ENCODE measurements at regions not wholly inside any gene's neighbourhood (a gene's known extent, or its start where the extent isn't known, plus 50 kb on each side); places are given as distances from the start of the nearest gene placed in this dataset.
"Not testable (repeated sequence)": the region's sequence is repeated elsewhere in the genome, so short reads cannot be mapped to it uniquely, and the experiment has no call there.

DNA sequence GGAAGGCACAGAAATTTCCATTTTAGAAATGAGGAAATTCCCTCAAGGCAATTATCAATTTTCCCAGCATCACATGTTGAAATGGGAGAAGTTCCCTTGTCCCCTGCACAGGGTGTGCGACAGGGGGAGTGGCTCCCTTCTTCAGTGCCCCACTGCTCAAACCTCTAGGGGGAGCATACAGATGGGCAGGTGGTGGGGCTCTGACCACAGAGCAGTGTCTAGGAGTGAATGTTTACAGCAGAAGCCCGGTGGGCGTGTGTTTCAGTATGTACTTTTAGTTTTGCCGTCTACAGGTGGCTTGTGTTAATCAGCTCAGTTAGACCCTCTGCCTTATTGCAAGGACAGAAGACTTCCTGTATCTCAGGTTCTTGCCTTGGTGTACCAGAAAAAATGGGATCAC is 493.7 kb upstream of the PLXNA2 start:
- peaks cover 6% of the 10 kb centered on the region for H3K4me1 Mint-ChIP-seq (ENCODE audit: low read depth)
- H3K27me3 Mint-ChIP-seq, result peaks cover 6% of the 10 kb centered on the region
- no peak overlapping the region for H3K27ac Mint-ChIP-seq
- H3K9me3 Mint-ChIP-seq, result no peaks in the 10 kb centered on the region
- no peak overlapping the region for H3K4me3 Mint-ChIP-seq
- H3K36me3 Mint-ChIP-seq (ENCODE audit: low read depth), result no peaks in the 10 kb centered on the region

DNA sequence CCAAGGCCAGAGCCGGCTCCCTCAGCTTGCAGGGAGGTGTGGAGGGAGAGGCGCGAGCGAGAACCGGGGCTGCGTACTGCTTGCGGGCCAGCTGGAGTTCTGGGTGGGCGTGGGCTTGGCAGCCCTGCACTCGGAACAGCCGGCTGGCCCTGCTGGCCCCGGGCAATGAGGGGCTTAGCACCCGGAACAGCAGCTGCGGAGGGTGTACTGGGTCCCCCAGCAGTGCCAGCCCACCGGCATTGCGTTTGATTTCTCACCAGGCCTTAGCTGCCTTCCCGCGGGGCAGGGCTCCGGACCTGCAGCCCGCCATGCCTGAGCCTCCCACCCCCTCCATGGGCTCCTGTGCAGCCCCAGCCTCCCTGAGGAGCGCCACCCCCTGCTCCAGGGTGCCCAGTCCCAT is 495.5 kb upstream of the PLXNA2 start:
- H3K27me3 Mint-ChIP-seq; H3K9me3 Mint-ChIP-seq; H3K4me1 Mint-ChIP-seq (ENCODE audit: low read depth); H3K4me3 Mint-ChIP-seq; H3K27ac Mint-ChIP-seq; H3K36me3 Mint-ChIP-seq (ENCODE audit: low read depth): not testable (repeated sequence)

DNA sequence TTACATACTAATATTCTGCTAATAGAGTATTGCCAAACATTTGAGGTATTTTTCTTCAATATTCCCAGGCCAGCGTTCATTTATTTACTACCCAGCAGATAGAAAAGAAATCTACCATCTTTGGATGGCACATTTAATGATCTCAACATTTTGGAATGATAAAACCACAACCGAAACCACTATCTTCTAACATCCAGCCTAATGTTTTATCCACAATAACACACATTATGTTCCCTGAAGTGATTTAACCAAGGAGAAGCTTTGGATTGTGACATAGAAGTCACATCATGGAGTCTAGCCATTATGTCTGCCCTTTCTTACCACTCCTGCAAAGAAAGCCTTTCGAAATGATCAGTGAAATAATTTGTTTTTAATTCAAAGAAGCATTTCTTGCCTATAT is 497.1 kb upstream of the PLXNA2 start:
- Mint-ChIP-seq H3K27me3 (no peaks in the 10 kb centered on the region), H3K27ac (no peak overlapping the region), H3K4me1 (ENCODE audit: low read depth) (no peaks in the 10 kb centered on the region), H3K4me3 (no peak overlapping the region), H3K9me3 (peaks cover 4% of the 10 kb centered on the region), H3K36me3 (ENCODE audit: low read depth) (no peaks in the 10 kb centered on the region)

DNA sequence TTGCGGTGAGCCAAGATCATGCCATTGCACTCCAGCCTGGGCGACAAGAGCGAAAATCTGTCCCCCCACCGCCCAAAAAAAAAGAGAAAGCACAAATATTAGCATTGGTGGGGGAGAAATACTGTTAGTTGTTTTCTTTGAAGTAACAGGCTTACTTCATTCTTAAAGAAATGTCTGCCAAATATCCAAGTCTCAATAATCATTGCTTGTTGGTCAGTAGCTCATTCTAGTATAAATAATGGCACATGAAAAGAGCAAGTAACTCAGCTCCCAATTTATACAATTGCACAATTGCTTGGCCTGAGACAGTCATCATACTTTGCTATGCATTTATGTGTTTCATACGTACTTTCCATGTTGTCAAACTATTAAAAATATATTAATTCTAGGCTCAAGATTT is 499.2 kb upstream of the PLXNA2 start:
- Mint-ChIP-seq H3K4me3 (no peak overlapping the region), H3K9me3 (peaks cover 4% of the 10 kb centered on the region), H3K4me1 (ENCODE audit: low read depth) (no peaks in the 10 kb centered on the region), H3K36me3 (ENCODE audit: low read depth) (no peaks in the 10 kb centered on the region), H3K27me3 (peaks cover 4% of the 10 kb centered on the region), H3K27ac (no peak overlapping the region)

DNA sequence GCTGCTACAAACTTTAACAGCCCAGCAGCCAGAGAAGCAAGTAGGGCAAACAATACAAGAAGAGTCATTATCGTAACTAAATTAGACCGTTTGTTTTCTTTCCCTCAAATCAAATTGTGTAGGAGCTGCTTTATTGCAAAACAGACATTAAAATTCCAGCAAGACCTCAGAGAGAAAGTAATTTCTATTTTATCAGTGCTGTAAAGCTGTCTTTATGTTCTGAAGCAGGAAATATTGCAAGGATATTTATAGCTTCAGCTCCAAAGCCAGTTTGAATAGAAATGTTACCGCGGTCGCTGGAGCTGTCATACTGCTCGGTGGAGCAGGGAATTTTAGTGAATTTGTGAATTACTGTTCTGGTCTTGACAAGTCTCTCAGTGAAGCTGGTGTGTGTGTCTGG is 503.8 kb upstream of the PLXNA2 start:
- Mint-ChIP-seq H3K36me3 (ENCODE audit: low read depth) (no peaks in the 10 kb centered on the region), H3K27ac (no peak overlapping the region), H3K9me3 (peaks cover 4% of the 10 kb centered on the region), H3K4me3 (no peak overlapping the region), H3K27me3 (peaks cover 4% of the 10 kb centered on the region), H3K4me1 (ENCODE audit: low read depth) (no peaks in the 10 kb centered on the region)

DNA sequence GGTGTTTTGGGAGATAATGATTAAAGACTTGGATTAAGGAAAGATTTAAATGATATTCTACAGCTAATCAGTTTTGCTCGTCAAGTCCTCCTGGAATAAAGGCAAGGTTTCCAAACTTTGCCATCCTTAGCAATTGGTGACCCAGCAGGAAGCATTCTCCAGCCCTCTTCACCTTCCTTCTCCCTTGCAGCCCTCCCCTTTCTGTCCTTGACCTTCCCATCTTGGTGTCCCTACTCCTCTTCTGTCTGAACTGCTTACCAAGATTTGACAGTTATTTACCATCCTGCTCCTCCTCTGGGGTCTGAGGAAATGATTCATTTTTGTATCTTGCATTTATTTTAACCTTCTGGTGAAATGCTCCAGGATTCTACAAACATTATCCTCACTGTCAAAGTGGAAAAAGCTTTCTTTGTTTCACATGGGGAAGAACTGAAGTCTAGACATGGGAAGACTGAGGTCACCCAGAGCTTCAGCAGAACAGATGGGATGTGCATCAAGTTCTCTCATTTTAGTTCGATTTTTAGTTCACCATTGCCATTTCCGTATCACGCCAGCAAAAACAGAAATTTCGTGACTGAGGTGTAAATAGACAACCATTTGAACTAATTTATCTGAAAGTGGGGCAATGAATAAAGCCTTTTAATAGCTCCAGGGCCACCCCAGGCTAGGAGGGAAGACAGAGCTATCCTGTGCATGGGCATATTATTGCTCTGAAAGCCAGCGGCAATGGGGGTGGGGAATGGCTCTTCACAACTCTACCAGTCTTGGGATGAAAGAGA is 504.4 kb upstream of the PLXNA2 start:
- Mint-ChIP-seq H3K4me1 (ENCODE audit: low read depth) (no peaks in the 10 kb centered on the region), H3K27ac (no peak overlapping the region), H3K9me3 (peaks cover 4% of the 10 kb centered on the region), H3K27me3 (peaks cover 4% of the 10 kb centered on the region), H3K4me3 (no peak overlapping the region), H3K36me3 (ENCODE audit: low read depth) (no peaks in the 10 kb centered on the region)

DNA sequence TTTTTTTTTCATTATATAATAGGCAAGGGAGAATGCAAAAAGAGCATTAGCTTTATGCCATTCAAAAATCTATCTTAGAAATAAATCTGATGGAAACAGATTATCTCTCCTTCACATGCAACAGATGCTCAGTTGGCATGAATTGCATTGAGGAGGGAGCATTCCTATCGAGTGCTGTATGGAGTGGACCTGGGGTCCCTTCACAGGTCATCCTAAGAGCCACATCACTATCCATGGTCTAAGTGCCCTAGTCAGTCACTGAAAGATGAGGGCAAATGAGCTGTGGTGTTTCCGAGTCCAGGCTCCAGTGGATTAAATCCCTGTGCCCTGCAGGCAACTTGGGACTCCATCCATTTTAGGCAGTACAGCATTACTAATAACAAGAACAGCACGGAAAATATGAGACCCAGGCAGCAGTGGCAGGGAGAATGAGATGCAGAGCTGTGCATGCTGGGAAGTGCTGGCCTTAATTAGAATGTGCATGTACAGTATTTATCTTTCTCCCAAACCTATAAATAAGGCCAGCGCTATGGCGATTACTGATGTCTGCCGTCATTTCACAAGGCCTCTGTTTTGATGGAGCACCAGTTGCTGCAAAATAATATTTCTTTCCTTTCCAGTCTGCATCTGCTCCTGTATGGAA is 512.3 kb upstream of the PLXNA2 start:
- no peaks in the 10 kb centered on the region for H3K4me1 Mint-ChIP-seq (ENCODE audit: low read depth)
- no peak overlapping the region for H3K27ac Mint-ChIP-seq
- no peaks in the 10 kb centered on the region for H3K27me3 Mint-ChIP-seq
- H3K36me3 Mint-ChIP-seq (ENCODE audit: low read depth), result no peaks in the 10 kb centered on the region
- no peak overlapping the region for H3K4me3 Mint-ChIP-seq
- no peaks in the 10 kb centered on the region for H3K9me3 Mint-ChIP-seq

DNA sequence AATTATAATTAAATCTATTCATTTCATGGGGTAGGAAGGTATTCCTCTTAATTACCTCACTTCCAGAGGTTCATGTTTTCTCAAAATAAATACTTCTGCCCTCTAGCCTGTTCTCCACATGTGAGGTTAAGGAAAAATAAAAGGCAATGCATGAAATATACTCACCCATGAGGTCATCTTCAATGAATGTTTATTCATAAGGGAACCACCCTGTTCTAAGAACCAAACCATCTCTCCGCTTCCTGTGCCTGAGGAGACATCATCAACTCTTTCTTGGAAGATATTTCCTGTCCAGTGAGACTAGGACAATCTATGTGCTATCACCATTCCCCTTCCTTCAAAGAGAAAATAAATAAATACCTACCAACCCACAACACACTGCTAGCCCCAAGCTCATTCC is 513.7 kb upstream of the PLXNA2 start:
- Mint-ChIP-seq H3K4me1 (ENCODE audit: low read depth) (no peaks in the 10 kb centered on the region), H3K27me3 (no peaks in the 10 kb centered on the region), H3K4me3 (no peak overlapping the region), H3K9me3 (no peaks in the 10 kb centered on the region), H3K27ac (no peak overlapping the region), H3K36me3 (ENCODE audit: low read depth) (no peaks in the 10 kb centered on the region)

DNA sequence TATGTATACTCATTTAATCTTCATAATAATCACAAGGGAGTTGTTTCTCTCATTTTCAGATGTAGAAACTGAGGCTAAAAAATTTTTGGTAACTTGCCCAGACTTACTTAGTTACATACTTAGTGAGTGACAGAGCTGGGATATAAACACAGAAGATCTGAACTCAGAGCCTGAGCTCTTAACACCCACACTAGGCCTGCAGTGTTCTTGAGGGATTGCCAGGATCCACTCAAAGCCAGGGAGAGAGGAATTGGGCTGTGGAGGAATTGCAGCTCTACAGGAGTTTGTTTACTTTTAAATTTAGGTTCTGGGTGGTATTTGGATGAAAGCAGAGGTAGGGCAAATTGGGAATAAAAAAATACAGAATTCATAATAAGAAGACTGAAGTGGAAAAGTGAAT is 515.1 kb upstream of the PLXNA2 start:
- no peak overlapping the region for H3K27ac Mint-ChIP-seq
- no peak overlapping the region for H3K4me3 Mint-ChIP-seq
- no peaks in the 10 kb centered on the region for H3K4me1 Mint-ChIP-seq (ENCODE audit: low read depth)
- no peaks in the 10 kb centered on the region for H3K9me3 Mint-ChIP-seq
- H3K27me3 Mint-ChIP-seq, result peaks cover 3% of the 10 kb centered on the region
- no peaks in the 10 kb centered on the region for H3K36me3 Mint-ChIP-seq (ENCODE audit: low read depth)

DNA sequence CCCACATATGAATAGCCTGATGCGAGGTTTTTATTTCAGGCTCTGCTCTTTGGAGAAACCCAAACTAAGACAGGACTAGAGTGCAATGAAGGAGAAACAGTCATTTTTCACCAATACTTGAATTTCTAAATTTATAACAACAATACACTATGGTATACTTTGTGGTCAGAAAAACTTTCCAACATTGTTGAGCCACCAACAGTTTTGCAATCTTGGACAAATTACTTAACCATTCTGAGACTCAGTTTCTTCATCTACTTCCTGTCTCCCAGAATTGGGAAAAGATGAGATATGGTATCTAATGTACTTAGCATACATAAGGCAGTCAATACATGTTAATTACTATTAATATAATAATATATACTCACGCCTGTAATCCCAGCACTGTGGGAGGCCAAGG is 519.8 kb upstream of the PLXNA2 start:
- no peaks in the 10 kb centered on the region for H3K9me3 Mint-ChIP-seq
- H3K4me3 Mint-ChIP-seq, result no peak overlapping the region
- H3K27ac Mint-ChIP-seq, result no peak overlapping the region

DNA sequence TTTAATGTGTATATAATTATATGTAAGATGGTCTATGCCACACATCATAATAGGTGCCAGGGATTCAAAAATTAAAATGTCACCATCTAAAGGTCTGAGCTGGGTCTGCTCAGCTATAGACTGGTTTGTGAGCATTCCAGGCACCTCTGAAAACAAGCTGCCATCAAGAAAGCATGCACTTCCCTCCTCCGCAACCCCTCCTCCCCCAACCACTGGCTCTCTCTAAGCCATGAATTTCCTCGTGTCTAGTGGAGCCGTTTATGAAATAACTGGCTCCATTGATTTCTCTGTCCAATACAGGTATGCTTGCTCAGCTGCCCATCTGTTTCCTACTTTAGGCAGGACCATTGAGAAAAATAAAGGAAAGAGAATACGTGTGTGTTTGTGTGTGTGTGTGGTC is 522.6 kb upstream of the PLXNA2 start:
- Mint-ChIP-seq H3K27ac (no peak overlapping the region), H3K4me1 (ENCODE audit: low read depth) (no peaks in the 10 kb centered on the region), H3K9me3 (no peaks in the 10 kb centered on the region), H3K36me3 (ENCODE audit: low read depth) (no peaks in the 10 kb centered on the region), H3K4me3 (no peak overlapping the region), H3K27me3 (peaks cover 3% of the 10 kb centered on the region)

More for the DNA sequence above, 519.8 kb upstream of the PLXNA2 start:
- Mint-ChIP-seq H3K27me3 (peaks cover 3% of the 10 kb centered on the region), H3K36me3 (ENCODE audit: low read depth) (no peaks in the 10 kb centered on the region), H3K4me1 (ENCODE audit: low read depth) (no peaks in the 10 kb centered on the region)

DNA sequence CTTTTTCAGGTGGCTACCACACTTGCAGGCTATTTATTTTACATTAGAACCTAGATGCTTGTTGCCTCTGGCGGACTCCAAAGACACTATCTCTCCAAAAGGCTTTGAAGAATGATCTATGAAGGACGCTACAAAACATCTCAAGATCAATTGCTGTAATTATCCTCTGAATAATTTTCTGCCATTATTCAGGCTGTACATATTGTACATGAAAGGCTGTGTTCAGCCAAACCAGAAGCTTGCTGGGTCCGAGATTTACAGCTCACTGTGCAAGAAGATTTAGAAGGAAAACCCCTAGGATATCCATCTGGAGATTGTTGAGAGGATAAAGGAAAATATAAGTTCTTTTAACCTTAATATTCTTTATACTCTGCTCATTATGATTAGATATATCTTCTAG is 523.6 kb upstream of the PLXNA2 start:
- H3K27ac Mint-ChIP-seq, result no peak overlapping the region
- no peaks in the 10 kb centered on the region for H3K9me3 Mint-ChIP-seq
- H3K4me1 Mint-ChIP-seq (ENCODE audit: low read depth), result no peaks in the 10 kb centered on the region
- H3K4me3 Mint-ChIP-seq, result no peak overlapping the region
- H3K27me3 Mint-ChIP-seq, result peaks cover 3% of the 10 kb centered on the region
- H3K36me3 Mint-ChIP-seq (ENCODE audit: low read depth), result no peaks in the 10 kb centered on the region

DNA sequence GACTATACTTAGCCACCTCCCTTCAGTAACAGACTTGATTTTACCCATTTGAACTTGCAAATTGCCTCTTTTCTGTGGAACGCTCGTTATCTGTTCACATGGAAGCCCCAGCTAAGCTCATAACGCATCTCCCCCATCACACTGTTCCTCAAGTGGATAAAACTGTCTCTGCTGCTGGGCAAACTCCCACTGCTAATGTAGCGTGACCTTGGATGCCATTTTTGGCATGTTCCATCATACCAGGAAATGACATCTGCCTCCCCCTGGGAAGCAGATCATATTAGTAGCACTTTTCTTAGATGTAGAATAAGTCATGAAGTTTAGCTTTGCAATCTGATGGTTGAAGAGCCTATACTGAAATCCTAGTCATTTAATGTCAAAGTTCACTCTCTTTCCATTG is 528.7 kb upstream of the PLXNA2 start:
- Mint-ChIP-seq H3K27me3 (no peaks in the 10 kb centered on the region), H3K27ac (no peak overlapping the region), H3K4me3 (no peak overlapping the region), H3K4me1 (ENCODE audit: low read depth) (no peaks in the 10 kb centered on the region), H3K9me3 (no peaks in the 10 kb centered on the region), H3K36me3 (ENCODE audit: low read depth) (no peaks in the 10 kb centered on the region)

DNA sequence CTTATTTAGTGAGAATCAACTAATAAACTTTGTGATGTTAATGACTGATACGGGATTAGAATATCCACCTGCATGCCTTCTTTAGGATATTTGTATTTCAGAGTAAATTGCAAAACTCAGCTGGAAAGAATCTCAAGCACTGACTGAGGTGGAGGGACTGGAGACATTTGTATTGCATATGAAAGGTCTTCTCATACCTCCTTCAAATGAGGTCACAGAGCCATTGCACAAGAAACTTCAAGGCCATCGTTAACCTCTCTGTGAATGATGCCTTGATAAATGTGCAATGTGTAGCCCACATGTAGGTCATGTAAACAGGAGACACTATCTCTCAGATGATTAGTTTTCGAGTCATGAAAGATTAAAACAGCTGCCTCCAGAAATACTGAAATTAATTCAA is 531.7 kb upstream of the PLXNA2 start:
- Mint-ChIP-seq H3K4me3 (no peak overlapping the region), H3K9me3 (no peaks in the 10 kb centered on the region), H3K27ac (no peak overlapping the region), H3K36me3 (ENCODE audit: low read depth) (no peaks in the 10 kb centered on the region), H3K4me1 (ENCODE audit: low read depth) (no peaks in the 10 kb centered on the region), H3K27me3 (no peaks in the 10 kb centered on the region)

DNA sequence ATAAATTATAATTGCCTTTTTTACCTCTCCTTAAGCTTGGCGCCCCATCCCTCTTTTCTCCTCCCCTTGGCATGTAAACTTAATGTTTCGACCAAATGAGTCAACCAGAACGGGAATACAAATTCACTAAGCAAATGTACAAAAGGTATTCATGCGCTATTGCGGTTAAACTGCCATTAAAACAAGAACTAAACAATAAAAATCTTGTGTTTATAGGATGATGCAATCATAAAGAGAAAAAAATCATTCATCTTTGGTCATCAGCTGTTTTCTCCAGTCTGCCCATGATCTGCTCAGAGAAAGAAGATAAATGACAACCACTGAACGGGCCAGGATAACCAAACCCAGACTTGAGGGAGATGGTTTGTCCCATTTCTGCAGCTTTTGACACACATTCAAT is 534.2 kb upstream of the PLXNA2 start:
- H3K27ac Mint-ChIP-seq, result no peak overlapping the region
- H3K27me3 Mint-ChIP-seq, result no peaks in the 10 kb centered on the region
- no peak overlapping the region for H3K4me3 Mint-ChIP-seq
- H3K36me3 Mint-ChIP-seq (ENCODE audit: low read depth), result no peaks in the 10 kb centered on the region
- no peaks in the 10 kb centered on the region for H3K9me3 Mint-ChIP-seq
- no peaks in the 10 kb centered on the region for H3K4me1 Mint-ChIP-seq (ENCODE audit: low read depth)

Measured in stimulated activated naive CD8-positive, alpha-beta T cell treated with anti-CD3 and anti-CD28 coated beads, Interleukin-15, Interleukin-2, amounts not matched to agents 100 ng/mL and 50 ng/mL, for 24 hours (primary cell).